HG03354 (cell line): ENCODE measurements at regions not wholly inside any gene's neighbourhood (a gene's known extent, or its start where the extent isn't known, plus 50 kb on each side); places are given as distances from the start of the nearest gene placed in this dataset.
"Not testable (repeated sequence)": the region's sequence is repeated elsewhere in the genome, so short reads cannot be mapped to it uniquely, and the experiment has no call there.

ENCODE experiments used
- ATAC-seq: cut with Tn5 transposase; IDR thresholded peaks from one replicate; pipeline ENCODE4 v1.9.1; 2021; ENCODE audit warnings: mild to moderate bottlenecking; ENCODE audit not compliant: unreplicated experiment, poor library complexity, severe bottlenecking

DNA sequence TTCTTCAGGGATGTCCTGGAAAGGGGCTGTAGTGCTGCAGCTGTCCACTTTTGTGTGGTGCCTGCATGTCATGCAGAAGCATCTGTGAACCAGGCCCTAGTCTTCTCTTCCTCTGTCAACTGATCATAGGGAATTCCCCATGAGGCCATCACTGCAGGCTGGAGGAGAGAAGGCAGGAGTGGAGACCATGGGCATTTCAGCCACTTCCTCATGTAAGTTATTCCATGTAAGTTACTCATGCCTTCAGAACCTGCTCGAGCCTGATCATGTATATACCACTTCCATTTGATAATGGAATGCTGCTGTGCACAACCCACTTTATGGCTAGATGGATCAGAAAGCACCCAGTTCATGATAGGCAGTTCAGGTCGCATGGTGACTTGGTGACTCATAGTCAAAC, 714.0 kb downstream of the METTL4 start:
- ATAC-seq = not testable (repeated sequence)

- no peak for ATAC-seq
Measured at GRCh38 chr18:1861473-1861872, 709.8 kb downstream of the METTL4 start.

- ATAC-seq = no peak
Measured at GRCh38 chr18:1865869-1866268, 705.4 kb downstream of the METTL4 start.

- ATAC-seq = no peak
Measured at GRCh38 chr18:1872274-1872673, 699.0 kb downstream of the METTL4 start.

DNA sequence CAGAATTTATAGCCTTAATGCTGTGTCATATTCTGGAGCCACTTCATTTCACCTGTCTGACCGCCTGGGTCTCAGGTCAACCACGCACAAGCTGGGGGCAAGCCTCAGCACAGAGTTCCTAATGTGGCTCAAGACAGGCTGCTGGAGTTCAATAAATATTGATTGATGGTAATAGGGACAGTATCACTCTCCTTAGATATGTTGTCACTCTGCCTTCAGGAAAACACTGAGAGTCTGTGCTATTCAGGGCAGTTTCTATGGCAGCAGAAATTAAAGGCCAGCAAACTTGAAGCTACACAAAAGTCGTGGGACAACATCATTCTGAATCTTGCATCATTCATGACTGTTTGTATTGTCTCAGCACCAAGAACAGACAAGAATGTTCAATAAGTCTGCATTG, 696.1 kb downstream of the METTL4 start:
- no peak for ATAC-seq

- ATAC-seq = no peak
Measured at GRCh38 chr18:1884623-1885022, 686.7 kb downstream of the METTL4 start.

DNA sequence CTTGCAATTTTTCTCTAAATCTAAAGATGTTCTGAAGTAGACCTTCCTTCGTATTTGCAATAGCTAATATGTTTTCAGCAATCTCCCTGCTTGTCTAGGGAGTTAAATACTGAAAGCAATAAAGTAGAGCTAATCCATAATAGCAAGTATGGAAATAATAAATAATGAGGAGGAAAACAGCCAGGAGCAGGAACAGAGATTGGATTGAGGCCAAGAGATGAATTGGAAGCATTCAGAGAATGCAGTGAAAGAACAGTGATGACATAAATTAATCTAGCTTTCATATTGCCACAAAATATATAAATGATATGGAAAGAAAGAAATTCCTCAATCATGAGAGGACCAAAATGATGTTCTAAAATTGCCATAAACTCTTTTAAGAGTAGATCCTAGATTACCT, 679.7 kb downstream of the METTL4 start:
- ATAC-seq = no peak

DNA sequence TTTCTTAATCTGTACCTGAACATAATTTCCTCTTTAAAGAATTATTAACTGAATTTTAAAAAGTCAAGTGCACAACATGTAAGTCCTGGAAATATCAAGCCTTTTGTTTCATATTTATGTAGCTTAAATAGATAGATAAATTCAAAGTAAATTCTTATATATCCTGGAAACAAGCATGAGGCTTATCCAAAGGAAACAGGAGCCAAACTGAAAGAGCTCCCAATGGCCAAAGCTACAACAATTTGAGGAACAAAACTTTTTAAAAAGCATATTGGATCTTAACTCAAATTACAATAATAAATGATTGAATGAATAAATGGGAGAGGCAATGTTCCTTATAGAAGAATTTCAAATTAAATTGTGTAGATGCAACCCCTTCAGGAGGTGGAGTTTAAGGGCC, 679.1 kb downstream of the METTL4 start:
- no peak for ATAC-seq

- no peak for ATAC-seq
Measured at GRCh38 chr18:1895456-1896185, 675.7 kb downstream of the METTL4 start.

DNA sequence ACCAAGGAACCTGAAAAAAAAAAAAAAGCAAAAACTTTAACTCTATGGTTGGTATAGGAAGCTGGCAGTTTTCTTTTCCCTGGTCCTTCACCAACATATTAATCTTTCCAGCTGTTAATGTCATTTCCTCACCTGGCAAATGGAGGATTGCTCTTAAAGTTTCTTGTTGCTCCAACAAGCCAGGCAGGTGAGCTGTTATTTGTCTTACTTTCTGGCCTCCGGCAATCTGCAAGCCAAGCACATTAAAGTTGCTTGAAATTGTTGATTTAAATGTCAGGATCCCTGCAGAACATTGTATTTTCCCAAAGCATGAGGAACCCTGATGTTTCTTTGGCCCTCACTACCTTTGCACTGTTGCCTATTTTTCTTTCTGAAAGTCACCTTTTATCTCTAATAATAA, 664.9 kb downstream of the METTL4 start:
- no peak for ATAC-seq

- ATAC-seq = no peak
Measured at GRCh38 chr18:1907470-1908206, 663.7 kb downstream of the METTL4 start.

DNA sequence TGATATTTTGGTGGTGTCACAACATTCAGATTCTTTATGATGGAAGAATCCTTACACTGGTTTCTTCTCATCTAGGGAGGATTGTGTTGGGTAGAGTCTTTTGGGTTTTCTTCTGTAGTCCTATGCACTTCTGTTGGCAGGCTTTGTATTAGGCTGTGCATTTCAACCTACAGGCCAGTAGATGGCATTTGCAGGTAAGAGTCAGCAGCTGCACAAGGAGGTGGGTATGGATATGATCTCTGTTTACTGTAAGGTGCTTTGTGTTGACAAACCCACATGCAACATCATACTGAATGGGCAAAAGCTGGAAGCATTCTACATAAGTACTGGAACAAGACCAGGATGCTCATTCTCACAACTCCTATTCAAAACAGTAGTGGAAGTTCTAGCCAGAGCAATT, 656.8 kb downstream of the METTL4 start:
- ATAC-seq = no peak

- no peak for ATAC-seq
Measured at GRCh38 chr18:1916869-1917523, 654.3 kb downstream of the METTL4 start.

DNA sequence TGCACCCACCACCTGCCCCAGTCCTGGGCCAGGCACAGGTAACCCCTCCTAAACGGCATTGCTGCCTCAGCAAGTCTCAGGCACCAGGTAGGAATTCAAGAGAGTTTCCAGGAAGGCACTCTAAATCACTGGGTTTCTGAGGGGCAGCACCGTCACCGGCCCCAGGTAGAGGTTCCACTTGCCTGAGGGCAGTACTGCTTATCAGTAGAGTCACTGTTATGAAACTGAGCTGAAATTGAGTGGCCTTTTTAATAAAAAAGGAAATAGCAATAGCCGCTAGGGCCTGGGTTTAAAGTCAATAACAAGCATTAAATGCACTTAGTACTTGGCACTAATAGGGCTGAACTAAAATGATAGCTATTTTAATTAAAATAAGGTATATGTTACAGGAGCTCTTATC, 653.7 kb downstream of the METTL4 start:
- ATAC-seq = no peak

- no peak for ATAC-seq
Measured at GRCh38 chr18:1922066-1922465, 649.2 kb downstream of the METTL4 start.

DNA sequence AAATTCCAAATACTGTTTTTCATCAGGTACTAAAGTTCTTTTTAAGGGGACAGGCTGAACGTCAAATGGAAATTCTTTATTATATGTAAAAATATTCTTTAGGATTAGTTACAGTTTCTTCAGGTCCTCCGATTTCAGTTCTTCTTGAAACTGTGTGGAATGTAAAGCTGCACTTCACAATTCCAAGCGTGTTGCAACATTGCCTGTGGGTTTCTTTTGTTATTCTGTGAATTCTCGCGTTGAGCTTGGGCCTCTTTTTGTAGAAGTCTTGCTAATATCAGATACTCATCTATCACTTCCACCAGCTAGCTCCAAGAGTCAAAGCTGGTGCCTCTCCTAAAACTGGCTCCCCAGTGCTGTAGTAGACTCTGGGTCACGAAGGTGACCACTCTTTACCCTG, 642.6 kb downstream of the METTL4 start:
- ATAC-seq = no peak

- ATAC-seq = no peak
Measured at GRCh38 chr18:1929720-1930119, 641.6 kb downstream of the METTL4 start.

GRCh38 chr18:1930291-1931270, 640.7 kb downstream of the METTL4 start:
- ATAC-seq = no peak

- no peak for ATAC-seq
Measured at GRCh38 chr18:1952486-1952885, 618.8 kb downstream of the METTL4 start.
